ENCODE measurements at regions not wholly inside any gene's neighbourhood (a gene's known extent, or its start where the extent isn't known, plus 50 kb on each side); places are given as distances from the start of the nearest gene placed in this dataset.
"Not testable (repeated sequence)": the region's sequence is repeated elsewhere in the genome, so short reads cannot be mapped to it uniquely, and the experiment has no call there.

- no peak for DNase-seq (ENCODE audit: low spot score)
Observed at GRCh38 chr2:67872481-67872880, 190.3 kb downstream of the C1D start.

- DNase-seq (ENCODE audit: low spot score): no peak
Observed at GRCh38 chr2:67873916-67874315, 188.9 kb downstream of the C1D start.

- no peak for DNase-seq (ENCODE audit: low spot score)
Observed at GRCh38 chr2:67876176-67876575, 186.6 kb downstream of the C1D start.

- no peak for DNase-seq (ENCODE audit: low spot score)
Observed at GRCh38 chr2:67877301-67877700, 185.5 kb downstream of the C1D start.

GRCh38 chr2:67878743-67879142 lies 184.1 kb downstream of the C1D start:
- no peak for DNase-seq (ENCODE audit: low spot score)

- no peak for DNase-seq (ENCODE audit: low spot score)
Observed at GRCh38 chr2:67879586-67880290, 183.1 kb downstream of the C1D start.

- no peak for DNase-seq (ENCODE audit: low spot score)
Observed at GRCh38 chr2:67880291-67880761, 182.5 kb downstream of the C1D start.

GRCh38 chr2:67881816-67882215 lies 181.0 kb downstream of the C1D start:
- DNase-seq (ENCODE audit: low spot score): no peak

GRCh38 chr2:67883316-67884087 lies 179.3 kb downstream of the C1D start:
- no peak for DNase-seq (ENCODE audit: low spot score)

GRCh38 chr2:67888351-67889005 lies 174.3 kb downstream of the C1D start:
- no peak for DNase-seq (ENCODE audit: low spot score)

- DNase-seq (ENCODE audit: low spot score): no peak
Observed at GRCh38 chr2:67889056-67889455, 173.7 kb downstream of the C1D start.

GRCh38 chr2:67891642-67892041 lies 171.2 kb downstream of the C1D start:
- no peak for DNase-seq (ENCODE audit: low spot score)

- no peak for DNase-seq (ENCODE audit: low spot score)
Observed at GRCh38 chr2:67892339-67892846, 170.4 kb downstream of the C1D start.

GRCh38 chr2:67895227-67895941 lies 167.4 kb downstream of the C1D start:
- DNase-seq (ENCODE audit: low spot score): no peak

GRCh38 chr2:67896076-67896475 lies 166.7 kb downstream of the C1D start:
- no peak for DNase-seq (ENCODE audit: low spot score)

GRCh38 chr2:67896476-67896875 lies 166.3 kb downstream of the C1D start:
- DNase-seq (ENCODE audit: low spot score): no peak

- DNase-seq (ENCODE audit: low spot score): no peak
Observed at GRCh38 chr2:67898595-67898994, 164.2 kb downstream of the C1D start.

GRCh38 chr2:67899187-67899586 lies 163.6 kb downstream of the C1D start:
- DNase-seq (ENCODE audit: low spot score): no peak

GRCh38 chr2:67900826-67901225 lies 162.0 kb downstream of the C1D start:
- DNase-seq (ENCODE audit: low spot score): no peak

- DNase-seq (ENCODE audit: low spot score): no peak
Observed at GRCh38 chr2:67904566-67904965, 158.2 kb downstream of the C1D start.

GRCh38 chr2:67904966-67905365 lies 157.8 kb downstream of the C1D start:
- no peak for DNase-seq (ENCODE audit: low spot score)

- not testable (repeated sequence) for DNase-seq (ENCODE audit: low spot score)
Observed at GRCh38 chr2:67906547-67906946, 156.3 kb downstream of the C1D start.

All from germinal center (tissue), 1 donor.